SHP77 (cell line): ENCODE measurements at regions not wholly inside any gene's neighbourhood (a gene's known extent, or its start where the extent isn't known, plus 50 kb on each side); places are given as distances from the start of the nearest gene placed in this dataset.
"Not testable (repeated sequence)": the region's sequence is repeated elsewhere in the genome, so short reads cannot be mapped to it uniquely, and the experiment has no call there.

ENCODE experiments used
- DNase-seq, 2 experiments: peaks; one replicate each; lab custom pipeline; 2025; lab: John Stamatoyannopoulos, UW

GRCh38 chr3:166993015-166993630 is 387.0 kb downstream of the ZBBX start:
- peak in 1 of 2 experiments; percentile 6 for DNase-seq

GRCh38 chr3:166986000-166986399 is 394.1 kb downstream of the ZBBX start:
- DNase-seq: no peak

- not testable (repeated sequence) for DNase-seq
Measured at GRCh38 chr3:166975796-166976195, 404.3 kb downstream of the ZBBX start.

- not testable (repeated sequence) for DNase-seq
Measured at GRCh38 chr3:166967714-166968113, 412.4 kb downstream of the ZBBX start.

GRCh38 chr3:166962911-166963310 is 417.2 kb downstream of the ZBBX start:
- DNase-seq: no peak

- no peak for DNase-seq
Measured at GRCh38 chr3:166957121-166957520, 423.0 kb downstream of the ZBBX start.

- DNase-seq: no peak
Measured at GRCh38 chr3:166955201-166955939, 424.7 kb downstream of the ZBBX start.

- no peak for DNase-seq
Measured at GRCh38 chr3:166934879-166935278, 445.2 kb downstream of the ZBBX start.

GRCh38 chr3:166917437-166917836 is 462.7 kb downstream of the ZBBX start:
- DNase-seq: no peak

- DNase-seq: no peak
Measured at GRCh38 chr3:166902374-166902773, 477.7 kb downstream of the ZBBX start.

- no peak for DNase-seq
Measured at GRCh38 chr3:166900866-166901577, 479.1 kb downstream of the ZBBX start.

GRCh38 chr3:166897811-166898210 is 482.3 kb downstream of the ZBBX start:
- no peak for DNase-seq

GRCh38 chr3:166889241-166889640 is 490.9 kb downstream of the ZBBX start:
- DNase-seq: no peak

- DNase-seq: no peak
Measured at GRCh38 chr3:166879661-166880060, 500.4 kb downstream of the ZBBX start.

- DNase-seq: no peak
Measured at GRCh38 chr3:166877971-166878370, 502.1 kb downstream of the ZBBX start.

GRCh38 chr3:166864473-166865467 is 515.3 kb downstream of the ZBBX start:
- no peak for DNase-seq

GRCh38 chr3:166860217-166860616 is 519.9 kb downstream of the ZBBX start:
- DNase-seq: no peak

GRCh38 chr3:166844329-166844728 is 535.8 kb downstream of the ZBBX start:
- no peak for DNase-seq

GRCh38 chr3:166842784-166843183 is 537.3 kb downstream of the ZBBX start:
- not testable (repeated sequence) for DNase-seq

GRCh38 chr3:166837535-166837934 is 542.6 kb downstream of the ZBBX start:
- DNase-seq: peak; percentile 2 to 33

GRCh38 chr3:166836836-166837235 is 543.3 kb downstream of the ZBBX start:
- DNase-seq: no peak

GRCh38 chr3:166829896-166830295 is 550.2 kb downstream of the ZBBX start:
- DNase-seq: peak; percentile 61 to 76
